SK-N-SH (cell line): ENCODE measurements at regions not wholly inside any gene's neighbourhood (a gene's known extent, or its start where the extent isn't known, plus 50 kb on each side); places are given as distances from the start of the nearest gene placed in this dataset.

Experiments used
- CTCF ChIA-PET: fragments of 300-600, 350-600 bp; formaldehyde crosslinking; extraction: SDS; loops from one replicate; lab custom pipeline; 2021; lab: Yijun Ruan, JAX
- POLR2A ChIA-PET: fragments of 350-600 bp; sonication (Branson Sonifier 250); formaldehyde crosslinking; extraction: SDS; loops from one replicate; lab custom pipeline; 2020; ENCODE audit warnings: antibody characterized with exemption, inconsistent platforms; lab: Yijun Ruan, JAX
- DNase-seq: peaks from one replicate; pipeline ENCODE4 v3.0.0; 2012
- H2AFZ ChIP-seq: fragments of 200-600 bp; sonication (generic); 2 replicates; pipeline ENCODE4 v1.8.1; 2016; ENCODE audit warnings: antibody characterized with exemption, mild to moderate bottlenecking, low read depth
- H3F3A ChIP-seq: fragments of 200-600 bp; sonication (generic); replicated peaks from 2 replicates; pipeline ENCODE3; 2016; ENCODE audit warnings: antibody characterized with exemption, mild to moderate bottlenecking; ENCODE audit not compliant: insufficient read depth
- H3K27ac ChIP-seq, 2 experiments: fragments of 200-500 bp in 1 of 2; fragments of 200-600 bp in 1 of 2; sonication (Bioruptor generic) in 1 of 2; sonication (generic), shearing (Covaris generic) in 1 of 2; 2 replicates each; pipeline versions ENCODE4 v1.5.1 to v1.6.1; 2014 to 2016; ENCODE audit warnings: low read depth in 2 of 2, inconsistent platforms in 1 of 2, low read length in 1 of 2, mild to moderate bottlenecking in 1 of 2, mixed read lengths in 1 of 2
- H3K27me3 ChIP-seq: fragments of 200-600 bp; sonication (generic), shearing (Covaris generic); 2 replicates; pipeline ENCODE4 v1.6.1; 2016; ENCODE audit warnings: mixed run types; ENCODE audit not compliant: insufficient read depth
- H3K36me3 ChIP-seq, 2 experiments: fragments of 200-500 bp in 1 of 2; fragments of 200-600 bp in 1 of 2; sonication (Bioruptor generic) in 1 of 2; sonication (generic) in 1 of 2; replicated peaks in 1 of 2; 2 replicates each; pipeline versions ENCODE3 to v1.5.1; 2014 to 2016; ENCODE audit warnings: low read length in 1 of 2, mild to moderate bottlenecking in 1 of 2; ENCODE audit not compliant: insufficient read depth in 2 of 2, control insufficient read depth in 1 of 2
- H3K4me1 ChIP-seq, 2 experiments: fragments of 200-500 bp in 1 of 2; fragments of 200-600 bp in 1 of 2; sonication (Bioruptor generic) in 1 of 2; sonication (generic), shearing (Covaris generic) in 1 of 2; 2 replicates each; pipeline versions ENCODE4 v1.5.1 to v1.6.1; 2014 to 2016; ENCODE audit warnings: low read depth in 1 of 2, low read length in 1 of 2, mixed run types in 1 of 2; ENCODE audit not compliant: insufficient read depth in 2 of 2, control insufficient read depth in 1 of 2
- H3K4me2 ChIP-seq: fragments of 200-600 bp; sonication (generic), shearing (Covaris generic); 2 replicates; pipeline ENCODE4 v1.6.1; 2017; ENCODE audit warnings: mixed run types
- H3K4me3 ChIP-seq, 2 experiments: fragments of 200-500 bp in 1 of 2; fragments of 200-600 bp in 1 of 2; sonication (Bioruptor generic) in 1 of 2; sonication (generic), shearing (Covaris generic) in 1 of 2; 2 replicates each; pipeline versions ENCODE4 v1.5.1 to v1.8.1; 2014 to 2016; ENCODE audit warnings: low read depth in 2 of 2, inconsistent platforms in 1 of 2, low read length in 1 of 2, mild to moderate bottlenecking in 1 of 2, mixed read lengths in 1 of 2, moderate library complexity in 1 of 2
- H3K79me2 ChIP-seq: fragments of 200-600 bp; sonication (generic); 2 replicates; pipeline ENCODE4 v1.8.1; 2017; ENCODE audit warnings: mild to moderate bottlenecking; ENCODE audit not compliant: insufficient read depth
- H3K9ac ChIP-seq: fragments of 200-600 bp; sonication (generic); 2 replicates; pipeline ENCODE4 v1.6.1; 2017; ENCODE audit warnings: mixed run types
- H3K9me2 ChIP-seq: fragments of 200-600 bp; sonication (generic); 2 replicates; pipeline ENCODE4 v1.6.1; 2017; ENCODE audit warnings: mixed run types
- H3K9me3 ChIP-seq: fragments of 200-600 bp; sonication (generic); 2 replicates; pipeline ENCODE4 v1.6.1; 2017; ENCODE audit warnings: mixed run types, mild to moderate bottlenecking, moderate library complexity
- H4K20me1 ChIP-seq: fragments of 200-600 bp; sonication (generic); 2 replicates; pipeline ENCODE4 v1.6.1; 2017; ENCODE audit warnings: mild to moderate bottlenecking, mixed run types; ENCODE audit not compliant: insufficient read depth
- CHD2 ChIP-seq: fragments of 150-350 bp; IDR thresholded peaks from 2 replicates; pipeline ENCODE4 v1.6.1; 2018; ENCODE audit warnings: low read length; ENCODE audit not compliant: partially characterized antibody
- EZH2phosphoT487 ChIP-seq: fragments of 200-600 bp; sonication (generic); IDR thresholded peaks from 2 replicates; pipeline ENCODE4 v1.6.1; 2017; ENCODE audit warnings: low read depth, mixed run types, mild to moderate bottlenecking, antibody characterized with exemption, moderate library complexity, borderline replicate concordance
- FOXJ3 ChIP-seq: sonication (generic); formaldehyde crosslinking; IDR thresholded peaks from 2 replicates; pipeline ENCODE4 v1.5.1; 2020; ENCODE audit warnings: mild to moderate bottlenecking, missing genetic modification reagents
- FOXM1 ChIP-seq: IDR thresholded peaks from 2 replicates; pipeline ENCODE4 v1.4.0; 2012; ENCODE audit warnings: low read depth, mild to moderate bottlenecking
- GABPA ChIP-seq: IDR thresholded peaks from 2 replicates; pipeline ENCODE4 v1.4.0; 2012; ENCODE audit warnings: low read depth, mild to moderate bottlenecking
- GATA2 ChIP-seq: sonication (generic); formaldehyde crosslinking; IDR thresholded peaks from 2 replicates; pipeline ENCODE4 v1.5.0; 2020; ENCODE audit warnings: mild to moderate bottlenecking, missing genetic modification reagents
- JUND ChIP-seq: IDR thresholded peaks from 2 replicates; pipeline ENCODE4 v1.4.0; 2012
- MAX ChIP-seq: IDR thresholded peaks from 2 replicates; pipeline ENCODE4 v1.4.0; 2012; ENCODE audit warnings: low read depth
- MEF2A ChIP-seq: IDR thresholded peaks from 2 replicates; pipeline ENCODE4 v1.4.0; 2012; ENCODE audit warnings: low read depth, borderline replicate concordance
- NRF1 ChIP-seq: IDR thresholded peaks from 2 replicates; pipeline ENCODE4 v1.6.1; 2012; ENCODE audit warnings: low read depth, mild to moderate bottlenecking, low read length
- PBX3 ChIP-seq: IDR thresholded peaks from 2 replicates; pipeline ENCODE4; 2012
- RFX5 ChIP-seq: IDR thresholded peaks from 2 replicates; pipeline ENCODE4 v1.6.1; 2012; ENCODE audit warnings: mild to moderate bottlenecking, improper control_type of control experiment, low read length
- SMC3 ChIP-seq: IDR thresholded peaks from 2 replicates; pipeline ENCODE4 v1.6.1; 2012; ENCODE audit warnings: low read depth, low read length, improper control_type of control experiment
- TEAD4 ChIP-seq: IDR thresholded peaks from 2 replicates; pipeline ENCODE4 v1.4.0; 2012; ENCODE audit warnings: mild to moderate bottlenecking, borderline replicate concordance; ENCODE audit not compliant: insufficient read depth
- USF1 ChIP-seq: IDR thresholded peaks from 2 replicates; pipeline ENCODE4 v1.4.0; 2012; ENCODE audit warnings: low read depth, borderline replicate concordance
- YY1 ChIP-seq: IDR thresholded peaks from 2 replicates; pipeline ENCODE4 v1.4.0; 2012; ENCODE audit warnings: low read depth, mild to moderate bottlenecking
- WGBS: methylation state at CpG from one replicate; pipeline ENCODE4 v1.1.6; 2017; ENCODE audit warnings: low lambda C conversion rate; 5-methylcytosine and 5-hydroxymethylcytosine counted together

GRCh38 chr5:53239301-53239990 is 129.9 kb upstream of the MOCS2 start:
- TF ChIP-seq YY1 = no peak
- TF ChIP-seq CHD2 = no peak
- Histone ChIP-seq H3K4me3 (no peak overlapping the region), H3K4me1 (no peaks in the 10 kb centered on the region), H3K36me3 (no peaks in the 10 kb centered on the region), H3K9ac (no peak overlapping the region), H3K27me3 (no peaks in the 10 kb centered on the region), H3K79me2 (no peaks in the 10 kb centered on the region), H3K4me2 (no peak overlapping the region), H4K20me1 (no peaks in the 10 kb centered on the region), H2AFZ (no peak overlapping the region), H3K27ac (no peak overlapping the region), H3F3A (peaks cover 3% of the 10 kb centered on the region), H3K9me3 (no peaks in the 10 kb centered on the region), H3K9me2 (no peaks in the 10 kb centered on the region)
- CTCF ChIA-PET = no interaction called here
- 81% methylated on average over 2 of the region's 2 CpGs for WGBS
- POLR2A ChIA-PET = no interaction called here
- DNase-seq = no peak

- Histone ChIP-seq H3K79me2 (no peaks in the 10 kb centered on the region), H3K4me3 (no peak overlapping the region), H2AFZ (no peak overlapping the region), H3K27me3 (no peaks in the 10 kb centered on the region), H3K9me3 (no peaks in the 10 kb centered on the region), H3K36me3 (no peaks in the 10 kb centered on the region), H3K9me2 (no peaks in the 10 kb centered on the region), H3K27ac (no peak overlapping the region), H4K20me1 (no peaks in the 10 kb centered on the region), H3K4me1 (peaks cover 0 to 11% of the 10 kb centered on the region in 2 experiments; a peak in 1 of 4 replicates), H3F3A (peaks cover 13% of the 10 kb centered on the region), H3K9ac (no peak overlapping the region), H3K4me2 (no peak overlapping the region)
- ChIA-PET CTCF (interaction anchor here (0.6 to 1.0 kb wide), 2 partner anchors 14 to 21 kb away, joined by 3 read pairs; no protein-coding TSS in a partner anchor), POLR2A (no interaction called here)
- no peak for DNase-seq
- TF ChIP-seq MEF2A = no peak
- TF ChIP-seq GABPA = no peak
- TF ChIP-seq JUND = no peak
- TF ChIP-seq MAX = no peak
- no peak for TF ChIP-seq RFX5
- no peak for TF ChIP-seq EZH2phosphoT487
- no peak for TF ChIP-seq TEAD4
- no peak for TF ChIP-seq FOXM1
- TF ChIP-seq NRF1 = no peak
- no peak for TF ChIP-seq PBX3
- no peak for TF ChIP-seq USF1
- no peak for TF ChIP-seq GATA2 (CRISPR knock-in tag)
- TF ChIP-seq FOXJ3 (CRISPR knock-in tag) = no peak
- TF ChIP-seq SMC3 = no peak
These were observed 131.1 kb upstream of the MOCS2 start for GRCh38 chr5:53240661-53241060.
